Gastrocnemius medialis (tissue), 4 donors: ENCODE measurements at regions not wholly inside any gene's neighbourhood (a gene's known extent, or its start where the extent isn't known, plus 50 kb on each side); places are given as distances from the start of the nearest gene placed in this dataset.

ENCODE experiments used
- CTCF ChIP-seq, 5 experiments: fragments of 450-650 bp in 3 of 5; fragments of 200-600 bp in 2 of 5; sonication (generic) in 2 of 5; IDR thresholded peaks in 4 of 5; conservative IDR thresholded peaks in 1 of 5; 1 replicate in 4 of 5; 2 replicates in 1 of 5; pipeline ENCODE4 v1.5.1; 2016 to 2019; ENCODE audit warnings: antibody characterized with exemption in 5 of 5, mild to moderate bottlenecking in 3 of 5, moderate library complexity in 3 of 5
- POLR2A ChIP-seq, 2 donors: fragments of 450-650 bp; IDR thresholded peaks; one replicate each; pipeline ENCODE4 v1.6.1; 2017; ENCODE audit warnings: antibody characterized with exemption in 2 of 2, mild to moderate bottlenecking in 2 of 2, moderate library complexity in 2 of 2

- TF ChIP-seq CTCF (IDR thresholded peaks at IDR 0.05 in 4 of 5, conservative IDR thresholded peaks at IDR 0.05 in 1 of 5) (no peak), POLR2A (IDR thresholded peaks at IDR 0.05) (no peak)
These were observed 926.6 kb downstream of the STIM2 start for GRCh38 chr4:27787195-27787594.
